ENCODE measurements at regions not wholly inside any gene's neighbourhood (a gene's known extent, or its start where the extent isn't known, plus 50 kb on each side); places are given as distances from the start of the nearest gene placed in this dataset.

DNA sequence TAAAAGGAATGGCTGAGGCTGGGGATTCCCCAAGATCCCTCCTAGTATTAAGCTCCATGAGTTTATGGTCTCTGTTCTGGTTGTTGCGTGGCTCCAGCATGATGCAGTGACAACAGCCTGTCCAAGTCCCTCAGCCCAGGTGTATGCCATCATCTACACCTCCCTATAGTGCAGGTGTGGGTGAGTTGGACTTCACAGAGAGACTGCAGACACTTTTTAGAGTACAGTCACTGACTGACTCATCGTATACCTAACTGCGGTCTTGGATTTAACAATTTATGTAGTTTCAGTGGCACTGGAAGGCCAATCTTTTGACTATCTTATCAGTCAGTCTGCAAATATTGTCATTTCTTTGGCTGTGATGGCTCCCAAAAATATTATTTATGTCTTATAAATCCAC is 415.0 kb downstream of the TMX3 start:
- H3K4me3 ChIP-seq (ENCODE audit: low read depth, low read length): no peak overlapping the region
- H3K79me2 ChIP-seq (ENCODE audit: control insufficient read depth, insufficient read depth, low read length, unreplicated experiment): no peaks in the 10 kb centered on the region
- H3K27me3 ChIP-seq (ENCODE audit: insufficient read depth, low read length): no peaks in the 10 kb centered on the region
- no peak overlapping the region for H3K27ac ChIP-seq (ENCODE audit: low read depth, low read length)
- H2AFZ ChIP-seq (ENCODE audit: low read length, unreplicated experiment): no peak overlapping the region
- H3K36me3 ChIP-seq (ENCODE audit: insufficient read depth, low read length): no peaks in the 10 kb centered on the region
- H3K4me1 ChIP-seq (ENCODE audit: control insufficient read depth, insufficient read depth, low read length, unreplicated experiment): no peaks in the 10 kb centered on the region

DNA sequence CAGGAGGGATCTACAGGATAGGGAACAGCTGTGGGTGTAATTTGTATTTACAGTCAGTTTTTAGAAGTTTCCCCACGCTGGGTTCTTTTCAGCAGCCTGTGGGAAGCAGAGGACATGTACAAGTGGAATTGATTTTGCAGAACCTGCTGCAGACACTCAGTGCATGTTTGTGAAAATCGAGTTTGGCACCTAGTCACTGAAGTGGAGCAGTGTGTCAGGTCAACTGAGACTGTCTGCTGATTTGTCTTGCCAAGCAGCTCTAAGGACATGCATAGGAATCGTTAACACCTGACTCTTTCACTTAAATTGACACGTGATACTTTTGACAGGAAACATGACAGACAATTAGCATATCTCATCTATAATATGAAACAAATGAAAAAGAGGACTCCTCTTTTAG is 416.6 kb downstream of the TMX3 start:
- Histone ChIP-seq H3K79me2 (ENCODE audit: control insufficient read depth, insufficient read depth, low read length, unreplicated experiment) (no peaks in the 10 kb centered on the region), H2AFZ (ENCODE audit: low read length, unreplicated experiment) (peak overlapping the region; percentile 42), H3K4me3 (ENCODE audit: low read depth, low read length) (no peak overlapping the region), H3K27me3 (ENCODE audit: insufficient read depth, low read length) (no peaks in the 10 kb centered on the region), H3K36me3 (ENCODE audit: insufficient read depth, low read length) (no peaks in the 10 kb centered on the region), H3K27ac (ENCODE audit: low read depth, low read length) (no peak overlapping the region), H3K4me1 (ENCODE audit: control insufficient read depth, insufficient read depth, low read length, unreplicated experiment) (no peaks in the 10 kb centered on the region)

GRCh38 chr18:68288408-68288807 is 426.5 kb downstream of the TMX3 start:
- no peaks in the 10 kb centered on the region for H3K36me3 ChIP-seq (ENCODE audit: insufficient read depth, low read length)
- no peaks in the 10 kb centered on the region for H3K79me2 ChIP-seq (ENCODE audit: control insufficient read depth, insufficient read depth, low read length, unreplicated experiment)
- H3K4me3 ChIP-seq (ENCODE audit: low read depth, low read length): no peak overlapping the region
- no peaks in the 10 kb centered on the region for H3K4me1 ChIP-seq (ENCODE audit: control insufficient read depth, insufficient read depth, low read length, unreplicated experiment)
- no peak overlapping the region for H2AFZ ChIP-seq (ENCODE audit: low read length, unreplicated experiment)
- H3K27me3 ChIP-seq (ENCODE audit: insufficient read depth, low read length): no peaks in the 10 kb centered on the region
- no peak overlapping the region for H3K27ac ChIP-seq (ENCODE audit: low read depth, low read length)

DNA sequence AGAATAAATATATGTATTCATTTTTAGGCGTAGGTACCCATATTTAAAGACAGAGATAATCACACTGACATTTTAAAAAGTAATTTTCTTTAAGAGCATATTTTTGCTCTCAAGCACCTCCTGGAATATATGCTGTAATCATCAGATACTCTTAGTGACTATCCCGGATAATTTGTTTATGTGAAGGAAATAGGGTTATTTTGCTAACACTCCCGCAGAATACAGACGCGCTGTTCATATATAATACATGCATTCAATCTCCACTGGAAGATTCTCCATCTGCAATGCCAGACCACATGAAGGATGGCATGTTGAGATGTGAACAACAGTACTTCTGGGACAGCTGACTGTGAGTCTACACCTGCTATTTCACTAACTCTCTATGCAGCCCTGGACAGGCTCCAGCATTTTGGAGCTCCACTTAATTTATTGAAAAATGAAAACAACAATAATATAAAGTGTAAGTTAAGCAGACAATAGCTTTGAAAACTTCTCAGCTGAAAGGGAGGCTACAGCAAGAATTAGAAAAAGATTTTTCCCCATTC is 430.6 kb downstream of the TMX3 start:
- Histone ChIP-seq H3K4me1 (ENCODE audit: control insufficient read depth, insufficient read depth, low read length, unreplicated experiment) (no peaks in the 10 kb centered on the region), H3K27me3 (ENCODE audit: insufficient read depth, low read length) (no peaks in the 10 kb centered on the region), H3K27ac (ENCODE audit: low read depth, low read length) (no peak overlapping the region), H3K36me3 (ENCODE audit: insufficient read depth, low read length) (no peaks in the 10 kb centered on the region), H3K4me3 (ENCODE audit: low read depth, low read length) (no peak overlapping the region), H2AFZ (ENCODE audit: low read length, unreplicated experiment) (no peak overlapping the region), H3K79me2 (ENCODE audit: control insufficient read depth, insufficient read depth, low read length, unreplicated experiment) (no peaks in the 10 kb centered on the region)

- Histone ChIP-seq H3K27me3 (ENCODE audit: insufficient read depth, low read length) (no peaks in the 10 kb centered on the region), H3K4me1 (ENCODE audit: control insufficient read depth, insufficient read depth, low read length, unreplicated experiment) (no peaks in the 10 kb centered on the region), H2AFZ (ENCODE audit: low read length, unreplicated experiment) (no peak overlapping the region), H3K36me3 (ENCODE audit: insufficient read depth, low read length) (no peaks in the 10 kb centered on the region), H3K79me2 (ENCODE audit: control insufficient read depth, insufficient read depth, low read length, unreplicated experiment) (no peaks in the 10 kb centered on the region), H3K4me3 (ENCODE audit: low read depth, low read length) (no peak overlapping the region), H3K27ac (ENCODE audit: low read depth, low read length) (no peak overlapping the region)
Measured at GRCh38 chr18:68283834-68284233, 431.1 kb downstream of the TMX3 start.

DNA sequence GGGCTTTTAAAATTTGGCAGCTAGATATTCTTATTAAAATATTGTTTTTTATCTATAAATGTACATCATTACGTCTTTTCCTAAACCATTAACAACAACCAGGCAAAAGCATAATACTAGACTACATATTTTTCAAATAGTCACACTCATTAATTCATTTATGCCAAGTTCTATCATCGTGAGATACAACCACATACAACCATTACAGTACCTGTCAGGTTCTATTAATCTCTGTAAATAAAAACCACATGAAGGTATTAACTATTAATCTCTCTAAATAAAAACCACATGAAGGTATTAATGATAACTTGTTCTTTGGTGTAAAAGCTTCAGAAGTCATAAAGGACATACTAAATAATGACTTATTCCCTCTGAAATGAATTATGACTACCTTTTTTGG is 432.7 kb downstream of the TMX3 start:
- no peaks in the 10 kb centered on the region for H3K27me3 ChIP-seq (ENCODE audit: insufficient read depth, low read length)
- H3K4me3 ChIP-seq (ENCODE audit: low read depth, low read length): no peak overlapping the region
- H3K27ac ChIP-seq (ENCODE audit: low read depth, low read length): no peak overlapping the region
- H3K36me3 ChIP-seq (ENCODE audit: insufficient read depth, low read length): no peaks in the 10 kb centered on the region
- no peak overlapping the region for H2AFZ ChIP-seq (ENCODE audit: low read length, unreplicated experiment)
- no peaks in the 10 kb centered on the region for H3K4me1 ChIP-seq (ENCODE audit: control insufficient read depth, insufficient read depth, low read length, unreplicated experiment)
- H3K79me2 ChIP-seq (ENCODE audit: control insufficient read depth, insufficient read depth, low read length, unreplicated experiment): no peaks in the 10 kb centered on the region

GRCh38 chr18:68275616-68276015 is 439.3 kb downstream of the TMX3 start:
- H3K4me3 ChIP-seq (ENCODE audit: low read depth, low read length): no peak overlapping the region
- H3K27me3 ChIP-seq (ENCODE audit: insufficient read depth, low read length): no peaks in the 10 kb centered on the region
- H3K79me2 ChIP-seq (ENCODE audit: control insufficient read depth, insufficient read depth, low read length, unreplicated experiment): no peaks in the 10 kb centered on the region
- peaks cover 9% of the 10 kb centered on the region for H3K4me1 ChIP-seq (ENCODE audit: control insufficient read depth, insufficient read depth, low read length, unreplicated experiment)
- no peaks in the 10 kb centered on the region for H3K36me3 ChIP-seq (ENCODE audit: insufficient read depth, low read length)
- no peak overlapping the region for H3K27ac ChIP-seq (ENCODE audit: low read depth, low read length)
- peak overlapping the region; percentile 45 for H2AFZ ChIP-seq (ENCODE audit: low read length, unreplicated experiment)

DNA sequence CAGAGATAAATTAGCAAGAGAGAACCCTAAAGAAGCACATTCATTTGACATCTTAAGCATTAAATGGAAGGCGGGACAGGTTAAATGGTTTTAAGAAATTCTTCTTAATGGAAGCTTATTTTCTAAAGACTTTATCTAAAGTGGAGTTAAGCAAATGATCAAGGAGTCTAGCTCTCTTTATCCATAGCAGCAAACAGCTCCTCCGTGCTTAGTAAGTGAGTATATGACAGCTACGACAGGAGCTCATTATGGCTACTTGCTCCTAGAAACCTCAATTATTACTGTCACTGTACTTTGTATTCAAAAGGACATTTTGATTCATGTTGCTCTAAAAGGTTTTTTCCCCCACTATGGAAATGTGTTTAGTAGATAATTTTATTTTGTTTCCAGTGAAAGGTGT is 444.9 kb downstream of the TMX3 start:
- no peaks in the 10 kb centered on the region for H3K79me2 ChIP-seq (ENCODE audit: control insufficient read depth, insufficient read depth, low read length, unreplicated experiment)
- H2AFZ ChIP-seq (ENCODE audit: low read length, unreplicated experiment): no peak overlapping the region
- H3K27me3 ChIP-seq (ENCODE audit: insufficient read depth, low read length): no peaks in the 10 kb centered on the region
- H3K27ac ChIP-seq (ENCODE audit: low read depth, low read length): no peak overlapping the region
- H3K4me1 ChIP-seq (ENCODE audit: control insufficient read depth, insufficient read depth, low read length, unreplicated experiment): peaks cover 2% of the 10 kb centered on the region
- H3K36me3 ChIP-seq (ENCODE audit: insufficient read depth, low read length): no peaks in the 10 kb centered on the region
- H3K4me3 ChIP-seq (ENCODE audit: low read depth, low read length): no peak overlapping the region

- H3K36me3 ChIP-seq (ENCODE audit: insufficient read depth, low read length): no peaks in the 10 kb centered on the region
- H3K4me3 ChIP-seq (ENCODE audit: low read depth, low read length): no peak overlapping the region
- no peak overlapping the region; the same call in 1 of the 2 replicates for H3K27ac ChIP-seq (ENCODE audit: low read depth, low read length)
- H3K4me1 ChIP-seq (ENCODE audit: control insufficient read depth, insufficient read depth, low read length, unreplicated experiment): peaks cover 15% of the 10 kb centered on the region
- H3K27me3 ChIP-seq (ENCODE audit: insufficient read depth, low read length): no peaks in the 10 kb centered on the region
- H3K79me2 ChIP-seq (ENCODE audit: control insufficient read depth, insufficient read depth, low read length, unreplicated experiment): no peaks in the 10 kb centered on the region
- no peak overlapping the region for H2AFZ ChIP-seq (ENCODE audit: low read length, unreplicated experiment)
Measured at GRCh38 chr18:68267583-68267982, 447.3 kb downstream of the TMX3 start.

GRCh38 chr18:68263481-68263880 is 451.4 kb downstream of the TMX3 start:
- Histone ChIP-seq H3K36me3 (ENCODE audit: insufficient read depth, low read length) (no peaks in the 10 kb centered on the region), H3K4me1 (ENCODE audit: control insufficient read depth, insufficient read depth, low read length, unreplicated experiment) (peaks cover 25% of the 10 kb centered on the region), H3K4me3 (ENCODE audit: low read depth, low read length) (no peak overlapping the region; the same call in 1 of the 2 replicates), H2AFZ (ENCODE audit: low read length, unreplicated experiment) (peak overlapping the region; percentile 9), H3K27me3 (ENCODE audit: insufficient read depth, low read length) (no peaks in the 10 kb centered on the region), H3K79me2 (ENCODE audit: control insufficient read depth, insufficient read depth, low read length, unreplicated experiment) (no peaks in the 10 kb centered on the region), H3K27ac (ENCODE audit: low read depth, low read length) (peak overlapping the region; percentile 62)

DNA sequence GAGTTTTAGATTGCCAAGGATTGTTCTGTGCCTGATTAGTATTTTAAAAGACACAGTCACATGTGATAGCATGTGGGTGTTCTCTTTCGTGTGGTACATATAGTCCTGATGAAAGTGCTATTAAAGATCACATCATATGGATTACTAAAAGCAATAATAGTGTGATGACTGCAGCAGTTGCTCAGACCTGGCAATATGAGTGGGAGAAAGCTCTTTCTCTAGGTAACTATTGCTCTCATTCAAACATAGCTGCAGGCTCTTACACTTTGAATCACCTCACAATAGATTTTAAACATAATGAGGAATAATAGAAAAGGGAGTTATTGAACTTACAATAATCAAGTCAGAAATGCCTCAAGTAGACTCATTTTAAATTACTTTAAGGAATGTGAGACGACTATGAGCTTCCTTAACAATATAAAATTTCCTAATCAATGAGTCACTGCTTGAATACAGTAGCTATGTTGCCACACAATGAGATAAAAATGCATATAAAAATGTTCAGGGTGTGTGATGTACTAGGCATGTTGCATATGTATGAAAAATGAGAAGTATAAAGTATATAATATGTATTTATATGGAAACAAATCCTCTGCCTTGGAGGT is 452.1 kb downstream of the TMX3 start:
- Histone ChIP-seq H3K4me1 (ENCODE audit: control insufficient read depth, insufficient read depth, low read length, unreplicated experiment) (peaks cover 25% of the 10 kb centered on the region), H3K27me3 (ENCODE audit: insufficient read depth, low read length) (no peaks in the 10 kb centered on the region), H3K27ac (ENCODE audit: low read depth, low read length) (peak overlapping the region; percentile 75), H3K36me3 (ENCODE audit: insufficient read depth, low read length) (no peaks in the 10 kb centered on the region), H3K4me3 (ENCODE audit: low read depth, low read length) (peak overlapping the region; percentile 52; the same call in 1 of the 2 replicates), H2AFZ (ENCODE audit: low read length, unreplicated experiment) (peak overlapping the region; percentile 47), H3K79me2 (ENCODE audit: control insufficient read depth, insufficient read depth, low read length, unreplicated experiment) (no peaks in the 10 kb centered on the region)
